Adrenal gland (tissue), 5 donors: ENCODE measurements at regions not wholly inside any gene's neighbourhood (a gene's known extent, or its start where the extent isn't known, plus 50 kb on each side); places are given as distances from the start of the nearest gene placed in this dataset.

ENCODE experiments used
- POLR2A ChIP-seq, 2 donors: fragments of 450-650 bp; IDR thresholded peaks; one replicate each; pipeline ENCODE4 v1.6.1; 2017; ENCODE audit warnings: antibody characterized with exemption in 2 of 2, mild to moderate bottlenecking in 2 of 2, moderate library complexity in 1 of 2
- TF ChIP-seq, protein P1 (sequence below), 6 experiments: fragments of 450-650 bp in 4 of 6; fragments of 200-600 bp in 2 of 6; sonication (generic) in 1 of 6; IDR thresholded peaks; 1 replicate in 5 of 6; 2 replicates in 1 of 6; pipeline versions ENCODE4 v1.5.1 to v1.8.0; 2016 to 2021; ENCODE audit warnings: antibody characterized with exemption in 6 of 6, mild to moderate bottlenecking in 2 of 6, moderate library complexity in 1 of 6
- donor health status: DM: no; HTN: no; CAD: no.

DNA sequence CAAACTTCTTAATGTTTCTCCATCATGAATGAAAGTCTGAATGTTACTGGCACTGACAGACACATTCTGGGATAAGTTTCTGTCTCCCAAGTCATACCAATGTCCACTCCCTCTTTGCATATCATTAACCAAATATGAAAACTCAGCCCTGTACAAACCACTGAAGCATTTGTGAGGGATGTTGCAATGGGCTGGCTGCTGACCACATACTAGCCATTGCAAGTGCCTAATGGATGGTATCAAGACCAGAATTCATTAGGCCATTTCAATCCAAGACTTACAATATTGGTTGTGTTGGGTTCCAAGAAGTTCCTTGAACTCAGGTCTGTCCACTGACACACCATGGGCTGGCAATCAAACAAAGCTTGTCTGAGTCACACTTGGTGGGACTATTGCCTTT is 73.8 kb downstream of the CBLN2 start:
- TF ChIP-seq, protein P1, sequence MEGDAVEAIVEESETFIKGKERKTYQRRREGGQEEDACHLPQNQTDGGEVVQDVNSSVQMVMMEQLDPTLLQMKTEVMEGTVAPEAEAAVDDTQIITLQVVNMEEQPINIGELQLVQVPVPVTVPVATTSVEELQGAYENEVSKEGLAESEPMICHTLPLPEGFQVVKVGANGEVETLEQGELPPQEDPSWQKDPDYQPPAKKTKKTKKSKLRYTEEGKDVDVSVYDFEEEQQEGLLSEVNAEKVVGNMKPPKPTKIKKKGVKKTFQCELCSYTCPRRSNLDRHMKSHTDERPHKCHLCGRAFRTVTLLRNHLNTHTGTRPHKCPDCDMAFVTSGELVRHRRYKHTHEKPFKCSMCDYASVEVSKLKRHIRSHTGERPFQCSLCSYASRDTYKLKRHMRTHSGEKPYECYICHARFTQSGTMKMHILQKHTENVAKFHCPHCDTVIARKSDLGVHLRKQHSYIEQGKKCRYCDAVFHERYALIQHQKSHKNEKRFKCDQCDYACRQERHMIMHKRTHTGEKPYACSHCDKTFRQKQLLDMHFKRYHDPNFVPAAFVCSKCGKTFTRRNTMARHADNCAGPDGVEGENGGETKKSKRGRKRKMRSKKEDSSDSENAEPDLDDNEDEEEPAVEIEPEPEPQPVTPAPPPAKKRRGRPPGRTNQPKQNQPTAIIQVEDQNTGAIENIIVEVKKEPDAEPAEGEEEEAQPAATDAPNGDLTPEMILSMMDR (IDR thresholded peaks at IDR 0.05) = no peak
- TF ChIP-seq POLR2A (IDR thresholded peaks at IDR 0.05) = no peak
